Activated naive CD4-positive, alpha-beta T cell treated with anti-CD3 and anti-CD28 coated beads, Interleukin-2, amount 50 U/mL, for 16 hours (primary cell): ENCODE measurements at regions not wholly inside any gene's neighbourhood (a gene's known extent, or its start where the extent isn't known, plus 50 kb on each side); places are given as distances from the start of the nearest gene placed in this dataset.
"Not testable (repeated sequence)": the region's sequence is repeated elsewhere in the genome, so short reads cannot be mapped to it uniquely, and the experiment has no call there.

Experiments used
- DNase-seq: peaks from one replicate; pipeline ENCODE4 v3.0.0-alpha.2; 2020

DNA sequence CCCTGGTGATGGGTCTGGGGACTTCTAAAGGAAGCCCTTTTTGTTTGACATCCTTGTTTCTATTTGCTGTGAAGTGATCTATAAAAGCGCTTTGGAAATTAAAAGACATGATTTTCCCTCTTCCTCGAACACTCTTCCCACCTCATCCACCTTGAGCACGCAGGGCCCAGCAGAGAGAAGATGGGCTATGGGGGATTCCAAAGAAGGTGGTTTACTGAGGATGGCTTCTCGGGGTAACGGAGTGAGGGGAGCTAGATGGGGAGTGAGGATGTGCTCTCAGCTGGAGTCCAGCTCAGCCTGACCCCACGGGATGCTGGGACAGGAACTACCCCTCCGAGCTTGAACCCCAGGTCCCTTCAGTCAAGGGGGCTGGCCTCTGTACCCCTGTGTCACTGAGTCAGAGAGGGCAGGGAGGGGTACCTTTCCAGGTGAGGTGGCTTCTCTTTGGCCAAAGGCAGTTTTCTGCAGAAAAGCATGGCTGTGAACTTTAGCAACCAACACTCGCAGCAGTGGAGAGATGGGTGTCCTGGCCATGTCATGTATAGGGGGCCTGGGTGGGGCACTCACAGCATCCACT lies 180.7 kb upstream of the SMAD3 start:
- no peak for DNase-seq

DNA sequence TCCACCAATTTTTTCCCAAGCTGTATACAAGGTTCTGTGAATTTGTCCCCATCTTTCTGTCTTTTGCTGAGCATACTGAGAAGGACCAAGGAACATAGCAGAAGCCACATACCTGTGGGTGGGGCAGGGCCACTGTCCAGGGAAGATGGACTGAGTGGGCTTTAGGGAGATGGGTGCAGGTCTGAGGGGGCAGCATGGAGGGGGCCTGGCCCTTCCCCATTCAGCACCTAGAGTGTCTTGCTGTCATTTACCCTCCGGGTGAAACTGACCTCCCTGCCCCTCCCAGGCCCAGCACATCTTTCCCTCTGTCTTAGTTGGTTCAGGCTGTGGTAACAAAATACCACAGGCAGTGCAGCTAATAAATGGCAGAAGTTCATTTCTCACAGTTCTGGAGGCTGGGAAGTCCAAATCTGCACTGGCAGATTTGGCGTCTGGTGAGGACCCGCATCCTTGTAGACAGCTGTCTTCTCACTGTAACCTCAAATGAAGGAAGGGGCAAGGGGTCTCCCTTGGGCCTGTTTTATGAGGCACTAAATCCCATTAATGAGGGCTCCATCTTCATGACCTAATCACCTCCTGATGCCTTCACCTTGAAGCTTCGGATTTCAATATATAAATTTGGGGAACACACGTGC lies 180.0 kb upstream of the SMAD3 start:
- DNase-seq: no peak

DNA sequence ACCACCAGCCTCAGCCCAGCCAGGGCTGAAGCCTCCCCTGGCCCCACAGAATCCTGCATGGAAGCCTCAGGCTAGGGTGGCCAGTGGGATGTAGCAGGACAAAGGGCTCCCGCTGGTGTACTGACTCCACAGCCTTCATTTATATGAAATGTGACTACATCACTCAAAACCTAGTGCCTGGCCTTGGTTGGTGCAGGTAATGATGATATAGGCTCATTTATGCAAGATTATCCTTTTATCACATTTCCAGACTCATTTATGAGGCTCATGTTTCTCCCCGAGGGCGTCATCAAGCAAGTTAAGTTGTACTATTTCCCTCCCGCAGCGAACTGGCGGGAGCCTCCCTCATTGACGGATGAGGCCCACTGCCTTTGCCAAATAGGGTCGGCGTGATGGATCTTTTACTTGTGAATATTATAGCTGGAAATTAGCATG lies 179.1 kb upstream of the SMAD3 start:
- no peak for DNase-seq

GRCh38 chr15:66886686-66887273 lies 178.6 kb upstream of the SMAD3 start:
- DNase-seq: no peak

DNA sequence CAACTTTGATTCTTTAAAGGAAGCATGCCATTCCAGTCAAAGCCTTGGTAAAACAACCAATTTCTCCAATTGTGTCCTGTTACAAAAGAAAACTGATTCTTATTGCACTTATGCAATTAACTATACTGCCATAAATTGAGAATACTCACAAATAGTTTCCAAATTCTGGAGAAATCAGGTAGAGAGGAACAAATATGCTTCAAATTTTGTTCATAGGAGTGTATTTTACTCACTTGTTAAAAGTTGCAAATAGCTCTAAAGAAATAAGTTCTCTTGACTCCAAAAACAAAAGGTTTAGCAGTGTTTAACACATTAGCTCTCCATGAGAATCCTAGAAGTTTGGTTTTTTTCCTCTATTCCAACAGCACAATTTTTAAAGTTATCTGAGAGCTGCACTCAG lies 176.1 kb upstream of the SMAD3 start:
- not testable (repeated sequence) for DNase-seq

DNA sequence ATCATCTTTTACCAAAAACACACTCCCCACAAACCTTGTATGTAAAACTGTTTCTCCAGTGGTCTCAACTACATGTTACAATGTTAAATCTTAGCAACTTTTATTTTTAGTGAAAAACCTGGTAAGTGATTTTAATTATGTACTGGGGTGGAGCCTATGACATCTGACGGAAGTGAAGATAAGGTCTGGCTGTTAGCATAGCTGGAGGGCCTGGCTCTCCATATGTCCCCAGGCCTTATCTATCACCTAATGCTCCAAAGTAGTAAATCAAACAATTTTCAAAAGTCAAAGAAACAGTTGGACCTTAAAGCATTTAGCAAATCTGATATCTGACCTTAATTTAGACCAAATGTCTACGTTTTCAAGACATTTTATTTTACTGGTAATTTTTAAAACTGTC lies 173.6 kb upstream of the SMAD3 start:
- no peak for DNase-seq

DNA sequence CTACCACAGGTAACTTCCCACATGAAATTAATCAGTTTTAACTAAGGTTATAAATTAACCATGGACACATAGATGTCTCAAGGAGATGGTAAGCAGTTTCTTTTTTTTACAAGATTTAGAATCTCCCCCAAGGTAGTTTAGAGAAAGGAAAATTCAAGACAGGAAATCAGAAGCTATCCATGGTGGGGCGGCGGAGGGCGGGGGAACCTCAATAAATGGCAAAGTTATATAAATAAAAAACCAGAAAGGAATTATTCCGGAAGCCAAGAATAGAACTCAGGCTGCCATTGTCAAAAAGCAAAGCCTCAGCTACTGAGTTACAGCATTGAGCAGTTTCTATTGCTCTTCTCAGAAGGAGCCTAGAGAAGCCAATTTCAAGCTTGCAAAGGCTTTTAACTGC lies 172.1 kb upstream of the SMAD3 start:
- DNase-seq: no peak

GRCh38 chr15:66894363-66894762 lies 171.0 kb upstream of the SMAD3 start:
- DNase-seq: no peak

GRCh38 chr15:66894986-66895780 lies 170.2 kb upstream of the SMAD3 start:
- DNase-seq: no peak

GRCh38 chr15:66895794-66896453 lies 169.5 kb upstream of the SMAD3 start:
- no peak for DNase-seq

- no peak for DNase-seq
Observed at GRCh38 chr15:66896611-66897010, 168.8 kb upstream of the SMAD3 start.

- DNase-seq: no peak
Observed at GRCh38 chr15:66897416-66897815, 168.0 kb upstream of the SMAD3 start.

- no peak for DNase-seq
Observed at GRCh38 chr15:66897971-66898370, 167.4 kb upstream of the SMAD3 start.

DNA sequence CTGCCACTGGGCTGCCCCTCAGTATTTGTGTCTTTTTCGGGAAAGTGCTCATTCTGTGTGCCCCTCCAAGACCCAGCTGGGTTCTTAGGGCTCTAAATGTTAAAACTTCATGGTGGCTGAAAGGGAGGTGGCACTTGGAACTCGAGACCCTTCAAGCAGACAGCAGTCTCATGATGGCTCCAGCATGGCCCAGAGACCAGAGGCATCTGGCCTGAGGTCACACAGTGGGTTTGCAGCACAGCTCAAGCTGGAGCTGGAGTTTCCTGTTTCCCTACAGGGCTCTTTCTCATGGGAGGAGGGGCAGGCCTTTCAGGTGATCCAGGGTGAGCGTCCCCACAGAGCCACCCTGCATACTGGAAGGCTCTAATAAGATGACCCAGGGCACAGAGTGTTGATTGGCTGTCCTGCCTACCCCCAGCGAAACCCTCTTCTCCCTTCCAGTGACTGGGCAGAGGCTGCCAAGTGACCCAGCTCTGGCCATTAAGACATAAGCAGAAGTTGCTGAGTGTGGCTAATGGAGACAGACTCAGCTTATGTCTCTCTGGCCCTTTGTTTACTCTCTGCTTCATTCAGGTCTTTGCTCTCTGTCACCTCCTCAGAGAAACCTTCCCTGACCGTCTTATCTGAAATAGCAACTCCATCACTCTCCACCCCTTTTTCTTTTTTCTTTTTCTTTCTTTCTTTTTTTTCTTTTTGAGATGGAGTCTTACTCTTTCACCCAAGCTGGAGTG lies 166.6 kb upstream of the SMAD3 start:
- no peak for DNase-seq

GRCh38 chr15:66899555-66900350 lies 165.6 kb upstream of the SMAD3 start:
- no peak for DNase-seq

- no peak for DNase-seq
Observed at GRCh38 chr15:66900586-66901310, 164.7 kb upstream of the SMAD3 start.

- DNase-seq: no peak
Observed at GRCh38 chr15:66901336-66902100, 163.9 kb upstream of the SMAD3 start.

- DNase-seq: no peak
Observed at GRCh38 chr15:66905185-66905584, 160.2 kb upstream of the SMAD3 start.

DNA sequence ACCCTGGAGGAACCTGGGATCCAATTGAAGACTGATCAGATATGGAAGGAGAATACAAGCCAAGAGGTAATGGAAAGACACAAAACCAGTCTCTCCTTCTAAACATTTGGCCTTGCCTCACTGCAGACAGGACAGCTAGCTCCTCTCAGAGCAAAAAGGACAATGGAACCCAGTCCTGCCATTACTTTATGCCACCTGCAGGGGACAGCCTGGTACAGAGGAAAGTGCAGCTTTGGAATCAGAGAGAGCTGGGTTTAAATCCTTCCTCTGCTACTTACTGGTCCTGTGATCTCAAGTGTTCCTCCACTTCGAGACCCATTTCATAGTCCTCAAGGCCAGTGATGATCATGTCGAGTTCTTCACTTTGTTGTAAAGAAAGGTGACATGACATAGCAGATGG lies 159.4 kb upstream of the SMAD3 start:
- no peak for DNase-seq
